ENCODE measurements at regions not wholly inside any gene's neighbourhood (a gene's known extent, or its start where the extent isn't known, plus 50 kb on each side); places are given as distances from the start of the nearest gene placed in this dataset.
A peak's percentile ranks its signal among the peaks of the same experiment; 100 is the strongest.

DNA sequence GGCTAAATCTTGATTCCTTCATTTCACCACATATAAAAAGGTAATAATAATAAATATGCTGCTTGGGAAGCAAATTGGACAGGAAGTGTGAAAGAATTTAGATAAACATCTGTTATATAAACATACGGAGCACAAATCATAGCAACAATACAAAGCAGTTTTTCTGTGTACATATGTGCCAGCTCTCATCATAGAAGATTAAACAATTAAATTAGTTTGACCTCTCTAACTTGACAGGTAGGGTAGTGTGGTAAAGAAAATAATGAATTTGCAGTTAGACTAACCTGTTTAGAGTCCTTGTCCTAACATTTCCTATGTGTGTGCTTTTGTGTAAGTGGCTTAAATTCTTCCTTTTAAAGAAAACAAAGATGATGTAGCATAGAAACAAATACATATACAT, 995.7 kb upstream of the TENM4 start:
- no peak for FAIRE-seq
- TF ChIP-seq, protein P1, sequence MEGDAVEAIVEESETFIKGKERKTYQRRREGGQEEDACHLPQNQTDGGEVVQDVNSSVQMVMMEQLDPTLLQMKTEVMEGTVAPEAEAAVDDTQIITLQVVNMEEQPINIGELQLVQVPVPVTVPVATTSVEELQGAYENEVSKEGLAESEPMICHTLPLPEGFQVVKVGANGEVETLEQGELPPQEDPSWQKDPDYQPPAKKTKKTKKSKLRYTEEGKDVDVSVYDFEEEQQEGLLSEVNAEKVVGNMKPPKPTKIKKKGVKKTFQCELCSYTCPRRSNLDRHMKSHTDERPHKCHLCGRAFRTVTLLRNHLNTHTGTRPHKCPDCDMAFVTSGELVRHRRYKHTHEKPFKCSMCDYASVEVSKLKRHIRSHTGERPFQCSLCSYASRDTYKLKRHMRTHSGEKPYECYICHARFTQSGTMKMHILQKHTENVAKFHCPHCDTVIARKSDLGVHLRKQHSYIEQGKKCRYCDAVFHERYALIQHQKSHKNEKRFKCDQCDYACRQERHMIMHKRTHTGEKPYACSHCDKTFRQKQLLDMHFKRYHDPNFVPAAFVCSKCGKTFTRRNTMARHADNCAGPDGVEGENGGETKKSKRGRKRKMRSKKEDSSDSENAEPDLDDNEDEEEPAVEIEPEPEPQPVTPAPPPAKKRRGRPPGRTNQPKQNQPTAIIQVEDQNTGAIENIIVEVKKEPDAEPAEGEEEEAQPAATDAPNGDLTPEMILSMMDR (IDR thresholded peaks at IDR 0.05; ENCODE audit: insufficient read depth, low read length, severe bottlenecking), result no peak
- H3K4me3 ChIP-seq (ENCODE audit: low read depth, low read length), result no peak overlapping the region
- no peaks in the 10 kb centered on the region for H3K27me3 ChIP-seq (ENCODE audit: control insufficient read depth, insufficient read depth, low read length)
- DNase-seq (ENCODE audit: low read depth), result no peak
- no peaks in the 10 kb centered on the region for H3K36me3 ChIP-seq (ENCODE audit: control insufficient read depth, insufficient read depth, low read length)

DNA sequence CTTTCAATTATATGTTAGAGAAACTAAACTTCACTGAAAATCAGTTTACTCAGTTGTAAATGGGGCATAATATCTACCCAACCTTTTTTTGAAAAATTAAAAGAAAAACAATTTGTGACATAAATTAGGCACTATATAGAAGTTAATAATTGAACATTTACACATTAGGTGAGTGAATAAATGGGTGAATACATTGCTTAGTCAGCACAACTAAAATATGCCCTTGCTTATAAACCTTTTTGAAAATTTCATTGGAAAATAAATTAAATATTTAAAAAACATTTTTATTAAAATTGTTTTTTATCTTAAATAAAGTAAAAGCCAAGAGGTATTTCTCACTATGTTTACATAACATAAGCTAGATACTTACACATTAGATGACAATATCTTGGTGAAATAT, 994.5 kb upstream of the TENM4 start:
- Histone ChIP-seq H3K36me3 (ENCODE audit: control insufficient read depth, insufficient read depth, low read length) (no peaks in the 10 kb centered on the region), H3K4me3 (ENCODE audit: low read depth, low read length) (no peak overlapping the region), H3K27me3 (ENCODE audit: control insufficient read depth, insufficient read depth, low read length) (no peaks in the 10 kb centered on the region)
- TF ChIP-seq, protein P1 (IDR thresholded peaks at IDR 0.05; ENCODE audit: insufficient read depth, low read length, severe bottlenecking), result no peak
- DNase-seq (ENCODE audit: low read depth) (no peak), FAIRE-seq (no peak)

DNA sequence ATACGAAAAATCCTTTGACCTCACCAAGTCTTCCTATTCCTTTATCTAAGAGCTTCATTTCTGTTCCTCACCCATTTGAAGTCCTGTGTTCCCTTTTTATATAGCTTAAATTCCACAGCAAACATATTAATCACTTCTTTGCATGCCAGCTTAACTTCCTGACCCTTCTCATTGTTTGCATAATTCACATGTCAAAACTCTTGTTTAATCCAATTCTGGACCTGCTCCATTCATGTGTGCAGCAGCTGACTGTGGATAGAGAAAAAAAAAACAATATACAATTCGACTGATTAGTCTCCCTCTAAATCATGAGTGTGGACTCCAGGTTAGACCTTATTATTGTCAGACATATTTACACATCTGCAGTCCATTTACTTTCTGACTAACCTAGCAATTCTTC, 991.2 kb upstream of the TENM4 start:
- FAIRE-seq, result no peak
- TF ChIP-seq, protein P1 (IDR thresholded peaks at IDR 0.05; ENCODE audit: insufficient read depth, low read length, severe bottlenecking), result no peak
- no peaks in the 10 kb centered on the region for H3K27me3 ChIP-seq (ENCODE audit: control insufficient read depth, insufficient read depth, low read length)

DNA sequence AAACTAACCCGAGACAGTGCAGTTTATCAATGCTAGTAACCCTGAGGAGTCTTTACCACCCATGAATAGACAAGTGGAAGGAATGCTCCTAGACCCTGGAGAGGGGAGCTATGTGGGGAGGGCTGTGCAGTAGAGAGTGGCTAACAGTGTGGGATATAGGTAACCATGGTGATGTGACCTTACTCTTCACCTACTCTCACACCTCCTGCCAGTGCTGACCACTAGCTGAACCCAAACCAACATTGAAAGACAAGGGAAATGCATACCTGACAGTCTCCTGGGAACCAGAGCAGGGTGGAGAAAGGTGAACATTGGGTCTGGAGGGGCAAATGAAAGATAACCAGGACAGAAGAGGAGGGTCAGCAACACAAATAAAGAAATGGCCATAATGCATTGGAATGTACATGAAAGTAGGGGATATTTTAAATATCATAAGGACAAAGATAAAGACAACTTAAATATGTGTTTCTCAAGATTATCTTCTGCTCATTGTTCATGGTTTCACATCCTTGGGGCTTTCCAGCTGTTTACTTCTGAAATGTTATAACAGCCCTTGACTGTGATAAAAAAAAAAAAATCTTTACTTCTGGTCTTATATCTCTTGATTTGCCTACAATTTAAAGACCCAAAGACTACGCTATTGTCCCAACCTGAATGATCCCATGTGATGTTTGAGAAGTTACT, 983.3 kb upstream of the TENM4 start:
- no peaks in the 10 kb centered on the region for H3K27me3 ChIP-seq (ENCODE audit: control insufficient read depth, insufficient read depth, low read length)
- TF ChIP-seq, protein P1 (IDR thresholded peaks at IDR 0.05; ENCODE audit: insufficient read depth, low read length, severe bottlenecking), result no peak
- H3K4me3 ChIP-seq (ENCODE audit: low read depth, low read length), result no peak overlapping the region
- H3K36me3 ChIP-seq (ENCODE audit: control insufficient read depth, insufficient read depth, low read length), result no peaks in the 10 kb centered on the region
- FAIRE-seq (no peak), DNase-seq (ENCODE audit: low read depth) (no peak)

More for the DNA sequence above, 991.2 kb upstream of the TENM4 start:
- no peak overlapping the region for H3K4me3 ChIP-seq (ENCODE audit: low read depth, low read length)
- H3K36me3 ChIP-seq (ENCODE audit: control insufficient read depth, insufficient read depth, low read length), result no peaks in the 10 kb centered on the region
- DNase-seq (ENCODE audit: low read depth), result peak; percentile 38

DNA sequence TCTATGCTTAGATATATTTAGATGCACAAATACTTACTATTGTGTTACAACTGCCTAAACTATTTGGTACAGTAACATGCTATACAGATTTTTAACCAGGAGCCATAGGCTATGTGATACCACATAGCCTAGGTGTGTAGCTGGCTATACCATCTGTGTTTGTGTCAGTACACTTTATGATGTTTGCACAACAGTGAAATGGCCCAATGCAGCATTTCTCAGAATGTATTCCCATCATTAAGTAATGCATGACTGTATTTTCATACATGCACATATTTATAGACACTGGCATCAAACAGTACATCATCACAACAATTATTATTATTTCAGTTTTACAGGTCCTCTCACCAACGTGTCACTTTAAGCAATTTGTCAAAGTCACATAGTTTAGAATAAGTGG, 979.5 kb upstream of the TENM4 start:
- no peak for FAIRE-seq
- no peaks in the 10 kb centered on the region for H3K36me3 ChIP-seq (ENCODE audit: control insufficient read depth, insufficient read depth, low read length)
- TF ChIP-seq, protein P1 (IDR thresholded peaks at IDR 0.05; ENCODE audit: insufficient read depth, low read length, severe bottlenecking), result no peak

DNA sequence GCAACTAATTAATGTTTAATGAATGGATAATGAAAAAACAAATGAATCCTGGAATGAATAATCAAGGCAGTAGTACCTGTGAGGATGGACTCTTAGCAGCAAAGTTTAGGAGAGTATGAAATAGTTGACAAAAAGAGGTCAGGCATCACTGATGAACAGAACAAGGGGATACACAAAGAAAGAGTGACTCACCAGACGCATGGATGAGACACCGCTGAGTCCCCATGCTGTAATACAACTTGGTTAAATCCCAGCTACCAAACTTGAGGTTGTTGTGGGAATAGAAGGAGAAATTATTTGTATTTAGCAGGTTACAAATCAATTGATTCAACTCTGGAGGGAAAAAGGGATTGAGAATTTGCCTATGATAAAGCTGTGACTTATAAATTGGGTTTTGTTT, 976.9 kb upstream of the TENM4 start:
- TF ChIP-seq, protein P1 (IDR thresholded peaks at IDR 0.05; ENCODE audit: insufficient read depth, low read length, severe bottlenecking), result no peak
- Histone ChIP-seq H3K27me3 (ENCODE audit: control insufficient read depth, insufficient read depth, low read length) (no peaks in the 10 kb centered on the region), H3K36me3 (ENCODE audit: control insufficient read depth, insufficient read depth, low read length) (no peaks in the 10 kb centered on the region), H3K4me3 (ENCODE audit: low read depth, low read length) (no peak overlapping the region)
- no peak for FAIRE-seq
- peak; percentile 62 for DNase-seq (ENCODE audit: low read depth)

More for the DNA sequence above, 979.5 kb upstream of the TENM4 start:
- Histone ChIP-seq H3K4me3 (ENCODE audit: low read depth, low read length) (no peak overlapping the region), H3K27me3 (ENCODE audit: control insufficient read depth, insufficient read depth, low read length) (no peaks in the 10 kb centered on the region)
- DNase-seq (ENCODE audit: low read depth), result no peak
